AG09309 (cell line): ENCODE measurements at regions not wholly inside any gene's neighbourhood (a gene's known extent, or its start where the extent isn't known, plus 50 kb on each side); places are given as distances from the start of the nearest gene placed in this dataset.

Experiments used
- DNase-seq: peaks from one replicate; pipeline ENCODE4 v3.0.0-alpha.2; 2010; ENCODE audit warnings: low read depth
- H3K4me3 ChIP-seq: 2 replicates; pipeline ENCODE4 v1.5.1; 2011; ENCODE audit warnings: mild to moderate bottlenecking, low read depth, low read length, moderate library complexity; ENCODE audit not compliant: control insufficient read depth
- TF ChIP-seq, protein P1 (sequence below): IDR thresholded peaks from 2 replicates; pipeline ENCODE4 v1.5.1; 2011; ENCODE audit warnings: mild to moderate bottlenecking, low read depth, low read length, inconsistent platforms; ENCODE audit not compliant: insufficient read depth, control insufficient read depth; ENCODE audit errors: missing control alignments

DNA sequence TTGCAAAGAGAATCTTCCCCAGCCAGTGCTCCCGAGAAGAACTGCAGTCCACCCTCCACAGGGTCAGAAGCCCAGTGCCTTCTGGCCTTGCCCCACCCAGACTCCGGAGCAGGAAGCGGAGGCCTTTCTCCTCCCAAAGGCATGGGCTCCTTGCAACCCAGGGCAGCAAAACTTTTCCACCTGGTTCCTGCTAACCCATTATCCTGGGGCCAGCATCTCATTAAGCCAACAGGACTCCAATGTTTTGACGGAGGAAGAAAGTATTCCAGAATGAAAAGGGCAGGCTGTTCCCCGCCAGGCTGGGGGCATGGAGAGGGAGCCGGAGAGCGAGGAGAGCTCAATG lies 88.1 kb downstream of the RTL6 start:
- H3K4me3 ChIP-seq = no peak overlapping the region
- no peak for DNase-seq
- TF ChIP-seq, protein P1, sequence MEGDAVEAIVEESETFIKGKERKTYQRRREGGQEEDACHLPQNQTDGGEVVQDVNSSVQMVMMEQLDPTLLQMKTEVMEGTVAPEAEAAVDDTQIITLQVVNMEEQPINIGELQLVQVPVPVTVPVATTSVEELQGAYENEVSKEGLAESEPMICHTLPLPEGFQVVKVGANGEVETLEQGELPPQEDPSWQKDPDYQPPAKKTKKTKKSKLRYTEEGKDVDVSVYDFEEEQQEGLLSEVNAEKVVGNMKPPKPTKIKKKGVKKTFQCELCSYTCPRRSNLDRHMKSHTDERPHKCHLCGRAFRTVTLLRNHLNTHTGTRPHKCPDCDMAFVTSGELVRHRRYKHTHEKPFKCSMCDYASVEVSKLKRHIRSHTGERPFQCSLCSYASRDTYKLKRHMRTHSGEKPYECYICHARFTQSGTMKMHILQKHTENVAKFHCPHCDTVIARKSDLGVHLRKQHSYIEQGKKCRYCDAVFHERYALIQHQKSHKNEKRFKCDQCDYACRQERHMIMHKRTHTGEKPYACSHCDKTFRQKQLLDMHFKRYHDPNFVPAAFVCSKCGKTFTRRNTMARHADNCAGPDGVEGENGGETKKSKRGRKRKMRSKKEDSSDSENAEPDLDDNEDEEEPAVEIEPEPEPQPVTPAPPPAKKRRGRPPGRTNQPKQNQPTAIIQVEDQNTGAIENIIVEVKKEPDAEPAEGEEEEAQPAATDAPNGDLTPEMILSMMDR = no peak

DNA sequence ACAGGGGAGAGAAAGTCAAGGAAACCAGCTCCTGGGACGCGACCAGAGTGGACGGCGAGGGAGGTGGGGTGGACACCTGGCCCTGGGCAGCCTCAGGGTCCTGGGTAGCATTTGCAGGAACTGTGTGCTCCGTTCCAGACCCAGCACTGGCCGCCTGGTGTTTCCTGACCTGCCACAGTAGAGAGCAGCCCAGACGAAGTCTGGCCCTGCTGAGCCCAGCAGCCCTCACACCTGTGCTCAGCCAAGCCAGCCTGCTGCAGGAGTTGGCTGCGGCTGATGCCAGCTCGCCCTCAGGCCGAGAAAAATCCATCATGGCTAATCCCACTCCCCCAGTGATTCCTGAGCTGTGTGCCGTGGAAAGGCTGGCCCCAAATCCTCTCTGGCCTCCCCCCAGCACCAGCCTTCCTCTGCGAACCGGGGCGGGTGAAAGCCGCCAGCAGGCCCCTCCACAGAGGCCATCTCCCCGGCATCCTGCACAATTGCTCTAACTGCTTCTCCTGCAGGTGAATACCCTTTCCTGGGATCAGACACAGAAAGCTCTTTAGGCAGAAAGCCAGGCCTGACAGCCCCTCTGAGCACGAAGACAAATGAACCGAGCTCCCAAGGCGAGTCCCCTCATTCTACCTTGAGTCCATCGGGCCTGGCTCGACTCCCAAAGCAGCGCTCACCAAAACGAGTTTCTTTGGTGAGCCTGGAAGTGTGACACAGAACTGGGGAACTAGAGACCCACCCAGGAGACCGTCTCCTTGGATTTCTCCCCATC lies 88.6 kb downstream of the RTL6 start:
- TF ChIP-seq, protein P1 = no peak
- no peak for DNase-seq
- no peak overlapping the region for H3K4me3 ChIP-seq

DNA sequence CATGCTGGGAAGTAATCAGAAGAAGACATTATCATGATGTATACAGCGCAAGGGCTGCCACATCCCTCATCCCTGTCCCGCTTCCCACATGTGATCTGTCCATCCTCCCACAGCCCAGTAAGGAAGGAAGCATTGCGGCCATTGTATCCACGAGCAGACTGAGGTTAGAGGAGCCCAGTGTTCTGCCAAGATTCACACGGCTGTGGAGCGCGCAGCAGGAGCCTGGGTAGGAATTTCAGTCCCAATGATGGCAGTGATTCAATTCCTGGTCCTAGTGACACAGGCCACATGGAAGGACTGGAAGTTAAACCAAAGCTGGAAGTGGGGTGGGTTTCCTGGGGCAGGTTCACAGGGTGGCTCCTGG lies 89.2 kb downstream of the RTL6 start:
- DNase-seq = no peak
- H3K4me3 ChIP-seq = no peak overlapping the region
- TF ChIP-seq, protein P1 = no peak

DNA sequence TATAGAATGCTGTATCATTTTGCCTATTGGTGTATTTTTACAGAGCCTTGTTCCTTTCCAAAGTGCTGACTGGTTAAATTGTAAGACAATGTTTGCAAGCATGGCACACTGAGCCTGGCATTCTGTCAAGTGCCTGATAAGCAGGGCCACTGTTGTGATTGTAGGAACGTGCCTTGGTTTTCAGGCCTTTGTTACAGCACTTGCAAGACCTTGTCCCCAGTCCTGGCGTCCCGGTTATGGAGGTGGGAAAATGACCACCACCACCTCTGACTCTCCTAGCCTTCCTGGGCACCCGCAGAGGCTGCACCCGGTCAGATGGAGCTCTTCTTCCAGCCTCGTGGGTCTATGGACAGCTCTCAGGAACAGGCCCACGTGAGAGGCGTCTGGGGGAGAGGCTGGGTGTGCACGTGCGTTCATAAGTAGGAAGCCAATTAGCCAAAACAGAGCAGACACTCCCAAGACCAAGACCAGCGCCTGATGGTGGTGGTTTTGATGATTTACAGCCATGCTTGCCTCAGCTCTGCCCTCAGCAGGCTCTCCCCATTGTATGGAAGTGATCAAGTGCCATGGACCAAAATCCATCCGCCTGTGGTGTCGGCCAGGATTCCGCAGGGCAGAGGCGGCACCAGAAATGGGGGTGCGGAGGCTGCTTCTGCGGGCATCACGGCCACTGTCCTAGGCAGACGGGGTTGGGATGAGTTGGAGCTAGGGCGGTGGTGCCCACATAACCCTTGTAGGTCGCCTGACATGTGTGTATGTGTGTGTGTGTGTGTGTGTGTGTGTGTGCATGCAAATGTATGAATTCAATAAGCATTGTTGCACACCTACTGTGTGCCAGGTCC lies 89.8 kb downstream of the RTL6 start:
- TF ChIP-seq, protein P1 = no peak
- no peak for DNase-seq
- H3K4me3 ChIP-seq = no peak overlapping the region

DNA sequence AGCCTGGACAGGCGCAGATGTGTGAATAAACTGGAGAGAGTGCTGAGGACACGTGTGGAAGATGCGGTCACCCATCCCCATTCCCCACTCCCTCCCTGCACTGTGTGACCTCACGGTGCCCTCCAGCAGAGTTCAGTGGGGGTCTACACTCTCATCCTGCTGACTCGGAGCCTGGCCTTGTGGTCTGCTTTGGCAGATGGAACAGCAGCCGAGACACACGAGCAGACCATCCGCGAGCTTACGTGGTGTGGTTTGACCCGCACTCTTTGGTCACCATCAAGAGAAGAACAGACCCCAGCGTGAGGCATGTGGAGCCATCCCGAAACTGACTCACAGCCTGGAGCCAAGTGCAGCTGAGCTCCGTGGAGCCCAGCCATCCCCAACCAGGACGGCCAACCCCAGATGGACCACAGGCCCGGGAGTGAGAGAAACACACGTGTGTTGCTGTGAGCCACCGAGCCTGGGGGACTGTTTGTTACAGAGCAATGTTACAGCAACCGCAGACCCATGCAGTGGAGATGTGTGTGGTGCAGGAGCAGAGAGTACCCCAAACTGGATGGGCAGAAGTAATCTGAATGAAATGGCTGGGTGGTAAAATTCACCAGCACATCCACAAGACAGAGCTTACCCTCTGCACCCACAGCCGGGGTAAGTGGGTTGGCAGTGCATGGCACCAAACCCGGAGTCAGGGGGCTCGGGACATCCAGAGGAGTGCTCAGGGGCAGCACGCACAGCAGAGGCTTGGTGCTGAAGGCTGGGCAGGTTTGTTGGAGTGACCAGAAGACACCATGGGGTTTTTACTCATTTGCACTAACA lies 90.7 kb downstream of the RTL6 start:
- no peak overlapping the region for H3K4me3 ChIP-seq
- TF ChIP-seq, protein P1 = no peak
- no peak for DNase-seq

DNA sequence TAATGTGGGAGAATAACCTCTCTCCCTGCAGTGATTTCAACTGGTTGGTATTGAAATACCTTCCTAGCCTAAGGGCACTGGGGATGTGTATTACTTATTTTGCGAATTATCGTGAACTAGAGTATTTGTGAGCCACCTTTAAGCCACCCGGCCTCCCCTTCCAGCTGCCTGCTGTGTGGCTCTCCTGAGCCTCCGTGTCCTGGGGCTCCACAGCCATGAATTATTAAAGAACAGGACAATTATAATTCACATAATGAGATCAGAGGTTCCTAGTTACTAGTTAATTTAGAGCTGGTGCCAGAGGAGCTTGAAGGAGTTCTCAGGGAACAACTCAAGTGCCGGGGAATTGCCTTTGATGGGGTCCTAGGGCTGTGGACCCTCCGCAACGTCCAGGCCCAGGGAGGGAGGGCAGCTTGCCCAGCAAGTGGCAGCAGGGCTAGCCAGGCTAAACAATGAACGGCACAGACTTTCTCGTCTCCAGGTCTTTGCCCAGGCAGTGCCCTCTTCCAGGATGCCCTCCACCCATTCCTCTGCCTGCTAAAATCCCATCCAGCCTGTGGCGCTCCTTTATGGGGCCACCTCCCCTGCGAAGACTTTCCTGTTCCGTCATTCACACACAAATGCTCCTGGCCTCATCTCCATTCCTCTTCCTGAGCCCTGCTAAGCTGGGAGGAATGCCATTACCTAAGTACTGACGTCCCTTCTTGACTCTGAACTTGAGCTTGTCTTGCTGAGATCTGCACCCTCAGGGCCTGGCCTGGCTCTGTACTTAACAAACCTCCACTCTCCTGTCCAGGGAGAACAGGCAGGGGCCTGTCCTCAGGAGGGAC lies 91.5 kb downstream of the RTL6 start:
- no peak overlapping the region for H3K4me3 ChIP-seq
- TF ChIP-seq, protein P1 = no peak
- peak; percentile 2 for DNase-seq
